Left forelimb (tissue), 1 donor: ENCODE measurements at regions not wholly inside any gene's neighbourhood (a gene's known extent, or its start where the extent isn't known, plus 50 kb on each side); places are given as distances from the start of the nearest gene placed in this dataset.

ENCODE experiments used
- DNase-seq: peaks from one replicate; pipeline ENCODE4 v3.0.0-alpha.2; 2018; ENCODE audit warnings: low spot score

- DNase-seq, result peak; percentile 80
Observed at GRCh38 chr16:85473909-85474620, 139.1 kb upstream of the GSE1 start.

GRCh38 chr16:85474621-85475217, 138.4 kb upstream of the GSE1 start:
- no peak for DNase-seq

- DNase-seq, result no peak
Observed at GRCh38 chr16:85475233-85475632, 137.9 kb upstream of the GSE1 start.

- no peak for DNase-seq
Observed at GRCh38 chr16:85475691-85476300, 137.3 kb upstream of the GSE1 start.

GRCh38 chr16:85476389-85476788, 136.7 kb upstream of the GSE1 start:
- DNase-seq, result no peak

- DNase-seq, result no peak
Observed at GRCh38 chr16:85477801-85478363, 135.2 kb upstream of the GSE1 start.

- DNase-seq, result no peak
Observed at GRCh38 chr16:85479972-85480726, 133.0 kb upstream of the GSE1 start.

- DNase-seq, result no peak
Observed at GRCh38 chr16:85480727-85481101, 132.4 kb upstream of the GSE1 start.

GRCh38 chr16:85481206-85481605, 131.9 kb upstream of the GSE1 start:
- no peak for DNase-seq

GRCh38 chr16:85481738-85482137, 131.4 kb upstream of the GSE1 start:
- no peak for DNase-seq

GRCh38 chr16:85483424-85483823, 129.7 kb upstream of the GSE1 start:
- DNase-seq, result no peak

- no peak for DNase-seq
Observed at GRCh38 chr16:85484347-85485300, 128.5 kb upstream of the GSE1 start.

GRCh38 chr16:85485379-85485778, 127.7 kb upstream of the GSE1 start:
- DNase-seq, result no peak

GRCh38 chr16:85486256-85486915, 126.7 kb upstream of the GSE1 start:
- no peak for DNase-seq

- DNase-seq, result no peak
Observed at GRCh38 chr16:85488414-85488813, 124.7 kb upstream of the GSE1 start.

- no peak for DNase-seq
Observed at GRCh38 chr16:85490407-85491057, 122.6 kb upstream of the GSE1 start.

GRCh38 chr16:85491058-85491771, 121.9 kb upstream of the GSE1 start:
- DNase-seq, result no peak

GRCh38 chr16:85491798-85492294, 121.3 kb upstream of the GSE1 start:
- no peak for DNase-seq

GRCh38 chr16:85492295-85492864, 120.7 kb upstream of the GSE1 start:
- no peak for DNase-seq
